Transverse colon (tissue), 4 donors: ENCODE measurements at regions not wholly inside any gene's neighbourhood (a gene's known extent, or its start where the extent isn't known, plus 50 kb on each side); places are given as distances from the start of the nearest gene placed in this dataset.

Source experiments
- DNase-seq: peaks from one replicate; pipeline ENCODE4 v3.0.0-alpha.2; 2019
- H3K27ac ChIP-seq, 4 donors: fragments of 200-600 bp; sonication (generic); 2 replicates each; pipeline ENCODE4 v1.5.1; 2016 to 2018; ENCODE audit warnings: inconsistent platforms in 4 of 4
- H3K27me3 ChIP-seq: fragments of 200-600 bp; sonication (generic); 2 replicates; pipeline ENCODE4 v1.5.1; 2017; ENCODE audit warnings: inconsistent platforms
- H3K36me3 ChIP-seq, 4 donors: fragments of 200-600 bp; sonication (generic); 2 replicates each; pipeline ENCODE4 v1.5.1; 2017 to 2019; ENCODE audit warnings: inconsistent platforms in 4 of 4
- H3K4me1 ChIP-seq, 4 donors: fragments of 200-600 bp; sonication (generic); 2 replicates each; pipeline ENCODE4 v1.5.1; 2017 to 2020; ENCODE audit warnings: inconsistent platforms in 4 of 4
- H3K4me3 ChIP-seq, 4 donors: fragments of 200-600 bp; sonication (generic); 1 replicate in 1 of 4; 2 replicates in 3 of 4; pipeline versions ENCODE4 v1.5.1 to v1.6.1; 2017 to 2019; ENCODE audit warnings: inconsistent platforms in 4 of 4
- H3K9me3 ChIP-seq, 2 donors: fragments of 200-600 bp; sonication (generic); 2 replicates each; pipeline ENCODE4 v1.5.1; 2017 to 2019; ENCODE audit warnings: inconsistent platforms in 2 of 2
- CTCF ChIP-seq, 5 experiments: fragments of 200-600 bp in 3 of 5; fragments of 450-650 bp in 2 of 5; sonication (generic) in 3 of 5; IDR thresholded peaks; 1 replicate in 2 of 5; 2 replicates in 3 of 5; pipeline ENCODE4 v1.5.1; 2016 to 2017; ENCODE audit warnings: antibody characterized with exemption in 5 of 5, inconsistent platforms in 3 of 5, mild to moderate bottlenecking in 2 of 5, moderate library complexity in 1 of 5
- EP300 ChIP-seq: sonication (generic); formaldehyde crosslinking; IDR thresholded peaks from one replicate; pipeline ENCODE4 v1.6.1; 2017; ENCODE audit warnings: antibody characterized with exemption, low read depth
- POLR2A ChIP-seq: fragments of 450-650 bp; IDR thresholded peaks from one replicate; pipeline ENCODE4 v1.6.1; 2016; ENCODE audit warnings: antibody characterized with exemption, mild to moderate bottlenecking, moderate library complexity
- POLR2AphosphoS5 ChIP-seq, 3 donors: sonication (generic); formaldehyde crosslinking; IDR thresholded peaks; one replicate each; pipeline ENCODE4 v1.6.1; 2016; ENCODE audit warnings: antibody characterized with exemption in 3 of 3
- WGBS, 2 donors: methylation state at CpG; one replicate each; pipeline ENCODE4 v1.1.5; 2018; ENCODE audit warnings: low coverage in 1 of 2; 5-methylcytosine and 5-hydroxymethylcytosine counted together
- in situ Hi-C, 4 donors: fragments of 200-750 bp; cut with MboI; loops; one replicate each; pipeline versions ENCODE4 v1.15.0 to v1.15.1; 2017; ENCODE audit warnings: low sequenced_read_pairs in 3 of 4, low pct_ligation_motif_present in 1 of 4, low pct_unique_long_range_greater_than_20kb in 1 of 4
- intact Hi-C: fragments of 100-400 bp; cut with DNase I; formaldehyde crosslinking; loops from one replicate; pipeline ENCODE4 v1.15.1; 2023; ENCODE audit warnings: low total_unique reads

DNA sequence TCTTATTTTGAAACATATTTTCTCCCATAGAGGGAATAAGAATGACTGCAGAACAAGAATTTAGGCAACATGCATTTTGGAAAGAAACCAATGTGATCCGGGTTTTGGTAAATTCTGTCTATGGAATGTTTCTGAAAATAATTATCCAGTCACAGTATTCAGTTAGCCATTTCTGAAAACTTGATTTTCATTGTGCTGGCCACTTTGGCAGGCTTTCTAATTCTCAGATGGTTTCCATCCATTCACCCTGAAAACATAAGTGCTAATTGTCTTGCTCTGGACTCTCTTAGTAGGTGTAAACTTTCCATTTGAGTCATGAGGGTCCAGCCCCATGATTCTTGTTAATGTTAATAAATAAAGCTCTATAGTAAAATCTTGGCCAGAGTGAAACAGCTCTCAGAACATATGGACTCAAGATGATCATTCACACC is 176.5 kb downstream of the RBM43 start:
- intact Hi-C loops (no loop called here), in situ Hi-C loops (no loop called here)
- no peak overlapping the region for H3K4me3 ChIP-seq
- no peaks in the 10 kb centered on the region for H3K27me3 ChIP-seq
- whole genome bisulfite sequencing, 2 donors, result 63 to 76% methylated on average over 1 of the region's 1 CpG
- TF ChIP-seq CTCF (IDR thresholded peaks at IDR 0.05), result no peak
- TF ChIP-seq POLR2A, result no peak
- no peak for TF ChIP-seq POLR2AphosphoS5 (IDR thresholded peaks at IDR 0.05)
- no peak for TF ChIP-seq EP300
- H3K4me1 ChIP-seq, result no peaks in the 10 kb centered on the region
- no peaks in the 10 kb centered on the region for H3K9me3 ChIP-seq
- no peak for DNase-seq
- H3K27ac ChIP-seq, result no peak overlapping the region
- no peaks in the 10 kb centered on the region for H3K36me3 ChIP-seq

GRCh38 chr2:151083856-151084795 is 177.5 kb downstream of the RBM43 start:
- in situ Hi-C loops, result no loop called here
- no peak for DNase-seq
- Histone ChIP-seq H3K27ac (no peak overlapping the region), H3K9me3 (no peaks in the 10 kb centered on the region), H3K27me3 (no peaks in the 10 kb centered on the region), H3K4me1 (no peaks in the 10 kb centered on the region), H3K4me3 (no peak overlapping the region), H3K36me3 (no peaks in the 10 kb centered on the region)
- 59 to 64% methylated on average over 7 of the region's 7 CpGs for WGBS, 2 donors
- TF ChIP-seq EP300, result no peak
- no peak for TF ChIP-seq CTCF (IDR thresholded peaks at IDR 0.05)
- no peak for TF ChIP-seq POLR2AphosphoS5 (IDR thresholded peaks at IDR 0.05)
- no peak for TF ChIP-seq POLR2A
- intact Hi-C loops, result no loop called here

DNA sequence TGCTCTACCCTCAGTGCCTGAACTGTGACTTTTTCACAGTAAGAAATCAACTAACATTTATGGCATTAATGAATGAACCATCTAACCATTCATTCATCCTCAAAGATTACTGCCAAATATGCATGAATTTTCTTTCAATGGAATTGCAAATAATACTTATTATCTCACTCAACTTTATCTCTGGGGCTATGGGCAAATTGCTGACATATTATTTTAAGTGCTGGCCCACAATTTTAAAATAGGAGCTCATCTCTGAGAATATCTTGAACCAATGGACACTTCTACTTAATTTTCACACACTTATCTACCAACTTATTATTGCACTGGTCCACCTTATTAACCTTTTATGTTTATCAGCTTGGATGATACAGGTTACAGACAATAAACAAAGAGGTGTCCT is 182.8 kb downstream of the RBM43 start:
- H3K27me3 ChIP-seq, result no peaks in the 10 kb centered on the region
- intact Hi-C loops, result no loop called here
- H3K4me3 ChIP-seq, result no peak overlapping the region
- no peaks in the 10 kb centered on the region for H3K4me1 ChIP-seq
- no peaks in the 10 kb centered on the region for H3K9me3 ChIP-seq
- no peak for DNase-seq
- no peaks in the 10 kb centered on the region for H3K36me3 ChIP-seq
- in situ Hi-C loops, result no loop called here
- no peak overlapping the region for H3K27ac ChIP-seq
- no peak for TF ChIP-seq POLR2A
- no peak for TF ChIP-seq POLR2AphosphoS5 (IDR thresholded peaks at IDR 0.05)
- TF ChIP-seq EP300, result no peak
- TF ChIP-seq CTCF (IDR thresholded peaks at IDR 0.05), result no peak

GRCh38 chr2:151071906-151072305 is 189.8 kb downstream of the RBM43 start:
- no peaks in the 10 kb centered on the region for H3K9me3 ChIP-seq
- H3K4me1 ChIP-seq, result no peaks in the 10 kb centered on the region
- no peaks in the 10 kb centered on the region for H3K27me3 ChIP-seq
- DNase-seq, result no peak
- no peaks in the 10 kb centered on the region for H3K36me3 ChIP-seq
- WGBS, 2 donors, result 31 to 55% methylated on average over 1 of the region's 1 CpG
- TF ChIP-seq POLR2A (no peak), POLR2AphosphoS5 (IDR thresholded peaks at IDR 0.05) (no peak), EP300 (no peak)
- H3K4me3 ChIP-seq, result no peak overlapping the region
- intact Hi-C loops (no loop called here), in situ Hi-C loops (loop anchor here in 1 of 4 donors (25.0 kb wide), 1 partner anchor 1460 kb away; no protein-coding TSS in a partner anchor)
- H3K27ac ChIP-seq, result no peak overlapping the region
